ENCODE measurements at regions not wholly inside any gene's neighbourhood (a gene's known extent, or its start where the extent isn't known, plus 50 kb on each side); places are given as distances from the start of the nearest gene placed in this dataset.

GRCh38 chr7:85997515-85997914, 646.2 kb upstream of the GRM3 start:
- no peaks in the 10 kb centered on the region for H3K36me3 ChIP-seq (ENCODE audit: control insufficient read depth in 2 of 4, insufficient read depth in 4 of 4, low read length in 3 of 4)
- no peaks in the 10 kb centered on the region for H3K79me1 ChIP-seq (ENCODE audit: low read depth, low read length)
- no peak overlapping the region for H3K4me3 ChIP-seq (ENCODE audit: extremely low read depth in 1 of 4, insufficient read depth in 2 of 4, low read depth in 3 of 4, low read length in 4 of 4)
- POLR2A ChIA-PET (ENCODE audit: partially characterized antibody): no interaction called here
- H2AK5ac ChIP-seq (ENCODE audit: low read depth, low read length): no peak overlapping the region
- H2BK12ac ChIP-seq (ENCODE audit: low read depth, low read length): no peak overlapping the region
- H3K27me3 ChIP-seq (replicated peaks in 1 of 4; ENCODE audit: control insufficient read depth in 3 of 4, extremely low read depth in 1 of 4, insufficient read depth in 3 of 4, low read length in 3 of 4): no peaks in the 10 kb centered on the region
- H2BK120ac ChIP-seq (replicated peaks; ENCODE audit: low read depth, low read length): no peak overlapping the region
- H2BK15ac ChIP-seq (ENCODE audit: low read length): no peak overlapping the region
- no peak overlapping the region for H3K4ac ChIP-seq (replicated peaks; ENCODE audit: insufficient read length, low read depth, low read length)
- H3K27ac ChIP-seq (ENCODE audit: low read depth, low read length): no peak overlapping the region
- H4K8ac ChIP-seq (ENCODE audit: extremely low read depth, insufficient read depth, low read length): no peak overlapping the region
- H3K23me2 ChIP-seq (ENCODE audit: low read depth, low read length): no peaks in the 10 kb centered on the region
- no peak overlapping the region for H2BK20ac ChIP-seq (ENCODE audit: low read length)
- no peak overlapping the region for H3K14ac ChIP-seq (ENCODE audit: insufficient read length)
- CTCF ChIA-PET (ENCODE audit: partially characterized antibody): no interaction called here
- no peak overlapping the region for H2AFZ ChIP-seq (ENCODE audit: low read length)
- H3K23ac ChIP-seq (ENCODE audit: insufficient read length): no peak overlapping the region
- no peaks in the 10 kb centered on the region for H3K4me1 ChIP-seq (replicated peaks in 1 of 4; ENCODE audit: control insufficient read depth in 3 of 4, insufficient read depth in 4 of 4, low read length in 3 of 4)
- H4K91ac ChIP-seq (replicated peaks; ENCODE audit: insufficient read length, low read length): no peak overlapping the region
- no peak overlapping the region for H3K9ac ChIP-seq (replicated peaks in 1 of 4; ENCODE audit: extremely low read depth in 1 of 4, low read depth in 3 of 4, low read length in 3 of 4)
- no peak overlapping the region for H3K4me2 ChIP-seq (ENCODE audit: insufficient read depth in 1 of 2, low read depth in 2 of 2, low read length in 2 of 2)
- no peak overlapping the region for H3K56ac ChIP-seq (replicated peaks; ENCODE audit: insufficient read length, low read depth, low read length)
- FAIRE-seq (no peak), DNase-seq (ENCODE audit: low read depth in 1 of 2, low spot score in 2 of 2) (no peak)
- H4K5ac ChIP-seq (ENCODE audit: insufficient read length, low read depth, low read length): no peak overlapping the region
- no peaks in the 10 kb centered on the region for H3K9me3 ChIP-seq (ENCODE audit: insufficient read depth in 2 of 2, low read depth in 1 of 2, low read length in 1 of 2)
- H3K79me2 ChIP-seq (ENCODE audit: control insufficient read depth in 1 of 2, insufficient read depth in 2 of 2, low read length in 2 of 2): no peaks in the 10 kb centered on the region
- no peak overlapping the region for H3K18ac ChIP-seq (ENCODE audit: extremely low read depth, low read length)
- H4K20me1 ChIP-seq (replicated peaks in 1 of 2; ENCODE audit: control insufficient read depth in 1 of 2, insufficient read depth in 2 of 2, low read length in 2 of 2): no peaks in the 10 kb centered on the region
- H2BK5ac ChIP-seq (ENCODE audit: low read depth, low read length): no peak overlapping the region
- TF ChIP-seq SP4 (IDR thresholded peaks at IDR 0.05; ENCODE audit: low read length) (no peak), EP300 (IDR thresholded peaks at IDR 0.05; ENCODE audit: borderline replicate concordance in 1 of 2, low read depth in 2 of 2, low read length in 2 of 2) (no peak), CHD2 (IDR thresholded peaks at IDR 0.05; ENCODE audit: low read length) (no peak), SP2 (IDR thresholded peaks at IDR 0.05; ENCODE audit: low read length) (no peak), HDAC2 (IDR thresholded peaks at IDR 0.05; ENCODE audit: borderline replicate concordance in 1 of 2, low read depth in 2 of 2, low read length in 2 of 2) (no peak), ZNF274 (IDR thresholded peaks at IDR 0.05; ENCODE audit: borderline replicate concordance, extremely low read depth, low read length) (no peak), YY1 (IDR thresholded peaks at IDR 0.05; ENCODE audit: low read depth, low read length) (no peak), CBX5 (IDR thresholded peaks at IDR 0.05; ENCODE audit: low read depth, low read length) (no peak), GTF2F1 (IDR thresholded peaks at IDR 0.05; ENCODE audit: borderline replicate concordance, low read depth, low read length) (no peak), RFX5 (IDR thresholded peaks at IDR 0.05; ENCODE audit: borderline replicate concordance, low read depth, low read length) (no peak), CTBP2 (IDR thresholded peaks at IDR 0.05; ENCODE audit: borderline replicate concordance, insufficient read depth, insufficient read length, low read length) (no peak), SAP30 (IDR thresholded peaks at IDR 0.05; ENCODE audit: insufficient read depth, insufficient replicate concordance, low read length) (no peak), NRF1 (IDR thresholded peaks at IDR 0.05; ENCODE audit: low read depth, low read length) (no peak)
- TF ChIP-seq, protein P1, sequence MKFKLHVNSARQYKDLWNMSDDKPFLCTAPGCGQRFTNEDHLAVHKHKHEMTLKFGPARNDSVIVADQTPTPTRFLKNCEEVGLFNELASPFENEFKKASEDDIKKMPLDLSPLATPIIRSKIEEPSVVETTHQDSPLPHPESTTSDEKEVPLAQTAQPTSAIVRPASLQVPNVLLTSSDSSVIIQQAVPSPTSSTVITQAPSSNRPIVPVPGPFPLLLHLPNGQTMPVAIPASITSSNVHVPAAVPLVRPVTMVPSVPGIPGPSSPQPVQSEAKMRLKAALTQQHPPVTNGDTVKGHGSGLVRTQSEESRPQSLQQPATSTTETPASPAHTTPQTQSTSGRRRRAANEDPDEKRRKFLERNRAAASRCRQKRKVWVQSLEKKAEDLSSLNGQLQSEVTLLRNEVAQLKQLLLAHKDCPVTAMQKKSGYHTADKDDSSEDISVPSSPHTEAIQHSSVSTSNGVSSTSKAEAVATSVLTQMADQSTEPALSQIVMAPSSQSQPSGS (IDR thresholded peaks at IDR 0.05; ENCODE audit: low read length): no peak

Data from H1 (cell line).